NCI-H2227 treated with DMSO at 0.1 percent for 48 hours (cell line): ENCODE measurements at regions not wholly inside any gene's neighbourhood (a gene's known extent, or its start where the extent isn't known, plus 50 kb on each side); places are given as distances from the start of the nearest gene placed in this dataset.

Source experiments
- DNase-seq: peaks from one replicate; lab custom pipeline; 2025; lab: John Stamatoyannopoulos, UW

- no peak for DNase-seq
Observed at GRCh38 chr13:80284290-80284689, 56.6 kb downstream of the SPRY2 start.

GRCh38 chr13:80278706-80279105, 62.2 kb downstream of the SPRY2 start:
- no peak for DNase-seq

GRCh38 chr13:80276371-80277289, 64.3 kb downstream of the SPRY2 start:
- DNase-seq = peak; percentile 32

- no peak for DNase-seq
Observed at GRCh38 chr13:80274643-80275042, 66.3 kb downstream of the SPRY2 start.

GRCh38 chr13:80273718-80274117, 67.2 kb downstream of the SPRY2 start:
- no peak for DNase-seq

GRCh38 chr13:80265348-80265747, 75.6 kb downstream of the SPRY2 start:
- no peak for DNase-seq

- no peak for DNase-seq
Observed at GRCh38 chr13:80263745-80264513, 77.0 kb downstream of the SPRY2 start.

- DNase-seq = no peak
Observed at GRCh38 chr13:80262051-80262695, 78.8 kb downstream of the SPRY2 start.

GRCh38 chr13:80259159-80259558, 81.8 kb downstream of the SPRY2 start:
- DNase-seq = no peak

GRCh38 chr13:80256352-80256932, 84.5 kb downstream of the SPRY2 start:
- no peak for DNase-seq

- no peak for DNase-seq
Observed at GRCh38 chr13:80255946-80256345, 85.0 kb downstream of the SPRY2 start.

GRCh38 chr13:80251403-80251802, 89.5 kb downstream of the SPRY2 start:
- peak; percentile 26 for DNase-seq

GRCh38 chr13:80250213-80250810, 90.6 kb downstream of the SPRY2 start:
- DNase-seq = no peak

- DNase-seq = no peak
Observed at GRCh38 chr13:80249516-80250212, 91.3 kb downstream of the SPRY2 start.

GRCh38 chr13:80245162-80245733, 95.7 kb downstream of the SPRY2 start:
- no peak for DNase-seq

GRCh38 chr13:80244574-80244973, 96.4 kb downstream of the SPRY2 start:
- no peak for DNase-seq

GRCh38 chr13:80242728-80243427, 98.0 kb downstream of the SPRY2 start:
- no peak for DNase-seq

- no peak for DNase-seq
Observed at GRCh38 chr13:80239571-80240255, 101.2 kb downstream of the SPRY2 start.

GRCh38 chr13:80239116-80239515, 101.8 kb downstream of the SPRY2 start:
- DNase-seq = no peak

GRCh38 chr13:80237646-80238045, 103.3 kb downstream of the SPRY2 start:
- no peak for DNase-seq
